ENCODE measurements at regions not wholly inside any gene's neighbourhood (a gene's known extent, or its start where the extent isn't known, plus 50 kb on each side); places are given as distances from the start of the nearest gene placed in this dataset.

DNA sequence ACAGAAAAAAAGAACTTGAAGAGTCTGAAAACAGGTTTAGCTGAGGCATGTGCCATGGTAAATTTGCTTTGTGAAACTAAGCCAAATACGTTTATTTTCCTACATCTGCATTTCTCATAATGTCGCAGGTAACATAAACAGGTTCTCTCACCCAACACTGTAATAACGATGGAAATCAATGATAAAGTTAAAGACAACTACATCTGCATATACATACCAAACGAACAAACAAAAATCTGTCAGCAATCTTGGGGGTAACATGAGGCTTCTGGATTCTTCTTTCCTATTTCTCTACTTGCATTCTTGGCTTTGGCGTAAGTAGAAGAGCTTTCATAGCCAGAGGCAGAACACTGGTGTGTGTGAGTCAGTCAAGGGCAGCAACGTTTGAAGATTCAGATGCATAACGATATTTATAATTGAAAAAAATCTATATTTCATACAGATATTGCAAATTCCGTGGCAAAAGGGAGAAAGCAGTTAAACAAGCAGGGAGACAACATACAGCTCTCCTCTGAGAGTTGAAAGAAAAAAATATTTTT is 195.1 kb downstream of the EDN1 start:
- H3K9me3 Mint-ChIP-seq: no peaks in the 10 kb centered on the region
- TF ChIP-seq, protein P1, sequence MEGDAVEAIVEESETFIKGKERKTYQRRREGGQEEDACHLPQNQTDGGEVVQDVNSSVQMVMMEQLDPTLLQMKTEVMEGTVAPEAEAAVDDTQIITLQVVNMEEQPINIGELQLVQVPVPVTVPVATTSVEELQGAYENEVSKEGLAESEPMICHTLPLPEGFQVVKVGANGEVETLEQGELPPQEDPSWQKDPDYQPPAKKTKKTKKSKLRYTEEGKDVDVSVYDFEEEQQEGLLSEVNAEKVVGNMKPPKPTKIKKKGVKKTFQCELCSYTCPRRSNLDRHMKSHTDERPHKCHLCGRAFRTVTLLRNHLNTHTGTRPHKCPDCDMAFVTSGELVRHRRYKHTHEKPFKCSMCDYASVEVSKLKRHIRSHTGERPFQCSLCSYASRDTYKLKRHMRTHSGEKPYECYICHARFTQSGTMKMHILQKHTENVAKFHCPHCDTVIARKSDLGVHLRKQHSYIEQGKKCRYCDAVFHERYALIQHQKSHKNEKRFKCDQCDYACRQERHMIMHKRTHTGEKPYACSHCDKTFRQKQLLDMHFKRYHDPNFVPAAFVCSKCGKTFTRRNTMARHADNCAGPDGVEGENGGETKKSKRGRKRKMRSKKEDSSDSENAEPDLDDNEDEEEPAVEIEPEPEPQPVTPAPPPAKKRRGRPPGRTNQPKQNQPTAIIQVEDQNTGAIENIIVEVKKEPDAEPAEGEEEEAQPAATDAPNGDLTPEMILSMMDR (IDR thresholded peaks at IDR 0.05): no peak
- TF ChIP-seq EZH2 (IDR thresholded peaks at IDR 0.05): no peak
- TF ChIP-seq EZH2phosphoT487 (IDR thresholded peaks at IDR 0.05): no peak
- H3K9ac ChIP-seq: no peak overlapping the region
- H3K4me3 Mint-ChIP-seq: no peak overlapping the region
- no peaks in the 10 kb centered on the region for H3K36me3 ChIP-seq
- H3K27ac ChIP-seq: no peak overlapping the region
- H3K9me3 ChIP-seq (ENCODE audit: low read depth): no peaks in the 10 kb centered on the region
- no peak overlapping the region for H3K4me3 ChIP-seq
- H3K27me3 Mint-ChIP-seq (ENCODE audit: insufficient read depth, low read depth): no peaks in the 10 kb centered on the region
- H3K4me1 ChIP-seq: peaks cover 10% of the 10 kb centered on the region
- no peak overlapping the region for H3K27ac Mint-ChIP-seq
- H3F3A ChIP-seq (ENCODE audit: low read depth): no peaks in the 10 kb centered on the region
- H3K36me3 Mint-ChIP-seq: no peaks in the 10 kb centered on the region
- no peak for DNase-seq (ENCODE audit: low spot score)
- H3K4me2 ChIP-seq: no peak overlapping the region
- H3K79me2 ChIP-seq (ENCODE audit: low read depth): no peaks in the 10 kb centered on the region
- no peaks in the 10 kb centered on the region for H3K4me1 Mint-ChIP-seq
- H2AFZ ChIP-seq (replicated peaks): no peak overlapping the region
- H3K27me3 ChIP-seq: no peaks in the 10 kb centered on the region
- H4K20me1 ChIP-seq (ENCODE audit: low read depth): no peaks in the 10 kb centered on the region

DNA sequence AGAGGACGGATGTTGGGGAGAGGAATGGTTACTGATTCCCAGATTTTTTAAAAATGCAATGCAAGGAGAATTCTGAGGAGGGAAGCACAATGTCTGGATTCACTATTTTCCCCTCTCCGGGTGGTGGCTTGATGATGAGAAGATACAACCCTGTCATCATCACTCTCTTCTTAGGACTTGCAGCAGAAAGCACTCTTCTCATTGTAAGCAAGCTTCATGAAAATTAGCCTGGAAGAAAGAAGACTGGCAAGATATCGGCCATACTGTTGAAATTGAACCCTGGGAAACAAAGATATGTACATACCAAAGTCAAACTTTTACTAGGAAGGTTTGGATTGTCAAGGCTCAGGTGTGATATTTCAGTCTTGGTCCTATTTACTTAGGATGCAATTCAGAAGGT is 195.7 kb downstream of the EDN1 start:
- H3K9me3 Mint-ChIP-seq: no peaks in the 10 kb centered on the region
- no peaks in the 10 kb centered on the region for H3K36me3 Mint-ChIP-seq
- Histone ChIP-seq H3K36me3 (no peaks in the 10 kb centered on the region), H3K27me3 (no peaks in the 10 kb centered on the region), H3F3A (ENCODE audit: low read depth) (no peaks in the 10 kb centered on the region), H3K27ac (no peak overlapping the region), H3K9ac (no peak overlapping the region), H3K4me1 (peaks cover 10% of the 10 kb centered on the region), H4K20me1 (ENCODE audit: low read depth) (no peaks in the 10 kb centered on the region), H3K9me3 (ENCODE audit: low read depth) (no peaks in the 10 kb centered on the region), H3K4me2 (no peak overlapping the region), H3K79me2 (ENCODE audit: low read depth) (no peaks in the 10 kb centered on the region), H2AFZ (replicated peaks) (no peak overlapping the region), H3K4me3 (no peak overlapping the region)
- no peaks in the 10 kb centered on the region for H3K27me3 Mint-ChIP-seq (ENCODE audit: insufficient read depth, low read depth)
- H3K4me3 Mint-ChIP-seq: no peak overlapping the region
- no peak overlapping the region for H3K27ac Mint-ChIP-seq
- no peak for DNase-seq (ENCODE audit: low spot score)
- TF ChIP-seq EZH2phosphoT487 (IDR thresholded peaks at IDR 0.05): no peak
- TF ChIP-seq, protein P1 (IDR thresholded peaks at IDR 0.05): no peak
- H3K4me1 Mint-ChIP-seq: no peaks in the 10 kb centered on the region

DNA sequence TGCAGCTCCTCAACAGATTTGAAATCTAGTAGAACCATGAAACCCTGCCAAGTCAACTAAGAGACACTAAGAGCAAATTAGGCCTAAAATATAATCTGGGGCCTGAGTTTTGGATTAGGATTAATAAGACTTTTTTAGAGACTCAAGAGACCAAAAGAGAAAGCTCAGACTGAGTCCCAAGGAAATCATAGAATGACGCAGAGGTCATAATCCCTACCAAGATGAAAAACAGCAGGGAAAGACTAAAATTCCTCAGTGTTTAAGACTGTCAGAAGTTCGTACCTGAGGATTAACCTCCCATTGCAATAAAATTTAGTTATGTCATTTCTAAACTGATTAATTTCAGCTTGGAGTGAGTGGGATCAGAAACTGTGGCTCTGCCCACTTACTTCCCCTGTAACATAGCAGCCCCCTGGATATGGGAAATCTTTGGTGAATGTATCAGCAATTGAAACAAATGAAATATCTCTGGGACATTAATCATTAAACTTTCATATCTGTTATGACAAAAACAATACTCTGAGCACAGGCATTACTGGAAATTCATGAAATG is 200.3 kb downstream of the EDN1 start:
- H3K4me3 ChIP-seq: no peak overlapping the region
- no peaks in the 10 kb centered on the region for H3K36me3 Mint-ChIP-seq
- no peaks in the 10 kb centered on the region for H3K4me1 ChIP-seq
- H3K27me3 Mint-ChIP-seq (ENCODE audit: insufficient read depth, low read depth): peaks cover 3% of the 10 kb centered on the region
- peaks cover 5% of the 10 kb centered on the region for H3K9me3 Mint-ChIP-seq
- H4K20me1 ChIP-seq (ENCODE audit: low read depth): no peaks in the 10 kb centered on the region
- DNase-seq (ENCODE audit: low spot score): no peak
- no peaks in the 10 kb centered on the region for H3F3A ChIP-seq (ENCODE audit: low read depth)
- H3K9ac ChIP-seq: no peak overlapping the region
- no peak overlapping the region for H3K27ac Mint-ChIP-seq
- TF ChIP-seq EZH2phosphoT487 (IDR thresholded peaks at IDR 0.05) (no peak), EZH2 (IDR thresholded peaks at IDR 0.05) (no peak)
- TF ChIP-seq, protein P1 (IDR thresholded peaks at IDR 0.05): no peak
- no peaks in the 10 kb centered on the region for H3K4me1 Mint-ChIP-seq
- H3K36me3 ChIP-seq: no peaks in the 10 kb centered on the region
- H3K79me2 ChIP-seq (ENCODE audit: low read depth): no peaks in the 10 kb centered on the region
- H3K4me2 ChIP-seq: no peak overlapping the region
- no peaks in the 10 kb centered on the region for H3K27me3 ChIP-seq
- H3K27ac ChIP-seq: no peak overlapping the region
- H3K9me3 ChIP-seq (ENCODE audit: low read depth): no peaks in the 10 kb centered on the region
- no peak overlapping the region for H3K4me3 Mint-ChIP-seq
- no peak overlapping the region for H2AFZ ChIP-seq (replicated peaks)
